GM18502 (cell line): ENCODE measurements at regions not wholly inside any gene's neighbourhood (a gene's known extent, or its start where the extent isn't known, plus 50 kb on each side); places are given as distances from the start of the nearest gene placed in this dataset.

Source experiments
- ATAC-seq: cut with Tn5 transposase; IDR thresholded peaks from one replicate; pipeline ENCODE4 v1.9.1; 2021; ENCODE audit warnings: mild to moderate bottlenecking; ENCODE audit not compliant: unreplicated experiment, poor library complexity

DNA sequence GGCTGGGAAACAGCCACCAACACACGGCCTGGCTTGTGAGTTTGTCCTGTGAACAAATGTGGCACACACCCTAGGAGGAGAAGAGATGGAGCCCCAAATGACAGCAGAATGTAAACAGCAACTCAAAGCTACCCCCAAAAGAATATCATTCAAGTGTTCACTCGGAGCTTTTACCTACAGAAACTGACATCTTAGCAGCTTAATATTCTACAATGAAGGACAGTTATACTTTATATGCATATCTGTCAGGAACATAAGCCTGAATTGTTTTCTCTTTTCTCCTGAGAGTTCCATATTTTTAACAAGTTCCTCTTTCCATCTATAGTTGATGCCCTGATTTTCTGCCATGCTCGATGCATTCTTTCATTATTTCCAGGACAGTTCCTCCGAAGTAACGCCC is 566.0 kb upstream of the MAP3K7 start:
- no peak for ATAC-seq

GRCh38 chr6:91149956-91150705 is 563.3 kb upstream of the MAP3K7 start:
- ATAC-seq, result no peak

- no peak for ATAC-seq
Measured at GRCh38 chr6:91149246-91149955, 562.5 kb upstream of the MAP3K7 start.

DNA sequence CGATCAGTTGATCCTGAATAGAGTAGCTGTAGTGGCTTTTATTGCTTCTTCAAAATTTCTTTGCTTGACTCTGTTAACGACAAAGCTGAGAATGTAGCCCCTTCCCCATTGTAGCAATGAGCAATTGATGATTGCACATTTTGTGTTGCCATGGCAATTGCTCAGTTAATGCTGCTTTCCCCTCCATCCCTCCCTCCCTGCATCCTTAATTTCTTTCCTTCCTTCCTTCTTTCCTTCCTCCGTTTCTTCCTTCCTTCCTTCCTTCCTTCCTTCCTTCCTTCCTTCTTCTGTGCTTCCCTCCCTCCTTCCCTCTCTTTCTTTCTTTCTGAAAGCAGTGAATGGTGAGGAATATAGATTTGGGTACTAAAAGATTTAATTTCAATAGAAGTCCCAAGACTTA is 557.3 kb upstream of the MAP3K7 start:
- no peak for ATAC-seq

GRCh38 chr6:91142154-91142553 is 555.3 kb upstream of the MAP3K7 start:
- ATAC-seq, result no peak

- ATAC-seq, result no peak
Measured at GRCh38 chr6:91141346-91141745, 554.5 kb upstream of the MAP3K7 start.

- no peak for ATAC-seq
Measured at GRCh38 chr6:91140449-91140848, 553.6 kb upstream of the MAP3K7 start.

DNA sequence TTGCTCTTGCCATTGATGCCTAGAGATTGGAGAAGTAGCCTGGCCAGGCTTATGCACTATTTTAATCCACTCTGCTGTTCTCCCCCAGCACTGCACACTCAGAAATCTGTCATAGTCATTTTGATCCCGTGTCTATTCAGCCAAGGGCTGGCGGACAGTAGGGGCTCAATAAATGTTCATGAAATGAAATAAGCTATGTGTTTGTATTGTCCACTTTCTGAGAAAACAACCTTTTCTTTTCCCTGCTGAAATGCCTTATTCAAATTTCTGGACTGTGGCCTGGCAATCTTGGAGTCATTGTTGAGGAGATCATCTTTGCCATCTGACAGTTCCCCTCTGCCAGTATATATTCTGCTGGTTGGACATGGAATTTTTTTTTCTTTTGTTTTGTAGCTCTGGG is 550.4 kb upstream of the MAP3K7 start:
- no peak for ATAC-seq

GRCh38 chr6:91135406-91136103 is 548.7 kb upstream of the MAP3K7 start:
- no peak for ATAC-seq

DNA sequence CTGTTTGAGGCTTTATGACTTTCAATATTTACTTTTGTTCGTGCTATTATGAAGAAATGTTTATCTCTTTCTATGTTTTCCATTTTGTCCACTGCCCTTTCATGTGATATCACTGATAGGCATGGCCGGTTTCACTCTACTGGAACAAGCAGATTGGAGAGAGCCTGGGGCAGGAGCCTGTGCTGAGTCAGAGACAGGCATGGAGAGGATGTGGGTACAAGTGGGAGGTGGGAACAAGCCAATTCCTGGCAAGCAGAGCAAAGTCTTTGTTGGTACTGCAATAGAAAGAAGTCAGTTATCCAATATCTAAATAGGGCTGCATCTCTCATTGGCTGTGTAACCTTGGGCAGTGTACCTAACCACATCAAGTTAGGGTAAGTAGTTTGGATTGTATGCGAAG is 545.6 kb upstream of the MAP3K7 start:
- ATAC-seq, result no peak

DNA sequence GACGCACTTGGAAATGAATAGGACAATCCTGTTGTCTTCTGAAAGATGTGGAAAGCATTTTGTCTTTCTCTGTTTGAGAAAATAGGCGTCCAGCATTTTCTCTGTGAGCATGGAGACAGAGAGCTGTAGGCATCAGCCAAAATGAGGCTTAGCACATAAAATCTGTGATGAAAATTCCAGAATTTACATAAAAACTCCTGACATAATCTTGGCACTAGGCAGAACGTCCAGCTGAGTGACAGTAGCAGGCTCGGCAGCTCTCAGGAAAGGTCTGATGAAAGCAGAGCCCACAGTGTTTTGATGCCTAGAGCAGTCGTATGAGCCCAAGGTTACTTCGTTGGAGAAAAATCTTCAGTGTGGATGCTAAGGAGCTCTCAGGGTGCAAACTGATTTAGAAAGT is 543.3 kb upstream of the MAP3K7 start:
- ATAC-seq, result no peak

GRCh38 chr6:91127752-91128151 is 540.9 kb upstream of the MAP3K7 start:
- ATAC-seq, result no peak

DNA sequence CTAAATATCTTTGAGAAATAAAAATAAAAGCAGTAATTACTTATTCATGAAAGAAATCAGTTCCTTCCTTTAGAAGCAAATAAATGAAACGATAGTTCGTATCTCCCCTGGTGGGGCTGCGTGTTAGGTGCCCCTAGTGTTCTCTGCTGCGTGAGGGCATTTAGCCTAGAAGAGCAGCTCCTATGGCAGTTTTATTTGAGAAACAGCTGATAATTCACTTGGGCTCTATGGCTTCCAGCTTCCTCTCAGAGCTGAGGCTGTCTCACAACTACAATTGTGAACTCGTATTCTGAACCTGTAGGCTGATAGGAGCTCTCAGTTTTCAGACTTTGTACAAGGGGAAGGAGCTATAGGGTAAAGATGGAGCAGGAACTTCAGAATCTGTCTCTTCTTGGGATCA is 540.0 kb upstream of the MAP3K7 start:
- ATAC-seq, result no peak

GRCh38 chr6:91117550-91117949 is 530.7 kb upstream of the MAP3K7 start:
- no peak for ATAC-seq

- no peak for ATAC-seq
Measured at GRCh38 chr6:91114123-91114708, 527.3 kb upstream of the MAP3K7 start.

GRCh38 chr6:91106083-91106482 is 519.2 kb upstream of the MAP3K7 start:
- no peak for ATAC-seq

DNA sequence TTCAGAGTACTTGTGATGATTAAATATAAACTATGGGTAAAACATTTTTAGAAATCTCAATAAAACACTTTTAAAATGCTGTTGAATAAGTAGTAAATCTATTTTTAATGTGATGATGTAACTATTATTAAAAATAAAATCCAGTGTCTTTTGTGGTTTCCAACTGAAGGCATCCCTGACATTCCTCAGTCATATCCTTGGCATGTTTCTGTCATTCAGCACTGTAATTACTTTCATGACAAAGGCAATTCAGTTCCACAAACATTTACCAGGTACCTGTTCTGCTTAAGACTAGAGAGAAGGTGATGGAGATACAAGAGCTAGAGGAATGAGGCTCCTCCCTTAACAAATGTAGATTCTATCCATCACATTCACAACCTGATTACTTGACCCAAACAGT is 518.7 kb upstream of the MAP3K7 start:
- ATAC-seq, result no peak

- ATAC-seq, result no peak
Measured at GRCh38 chr6:91099479-91099878, 512.6 kb upstream of the MAP3K7 start.

DNA sequence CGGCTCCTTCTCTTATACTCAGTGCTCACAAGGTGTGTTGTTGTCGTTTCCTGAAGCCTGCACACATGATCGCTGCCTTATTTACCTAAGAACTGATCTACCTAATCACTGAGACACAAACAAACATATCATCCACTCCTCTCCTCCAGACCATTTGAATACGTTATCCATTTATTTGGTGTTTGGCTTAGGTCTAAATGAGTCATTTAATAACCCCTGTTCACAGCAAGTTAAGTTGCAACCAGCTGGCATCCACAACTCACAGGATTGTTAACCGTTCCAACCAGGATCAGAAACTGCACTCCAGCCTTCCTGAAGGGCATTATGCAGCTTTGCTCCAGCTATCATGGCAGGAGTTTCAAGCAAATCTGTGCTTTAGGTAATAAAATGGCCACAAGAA is 511.1 kb upstream of the MAP3K7 start:
- ATAC-seq, result no peak

GRCh38 chr6:91097364-91097763 is 510.5 kb upstream of the MAP3K7 start:
- ATAC-seq, result no peak
